Testis (tissue), 2 donors: ENCODE measurements at regions not wholly inside any gene's neighbourhood (a gene's known extent, or its start where the extent isn't known, plus 50 kb on each side); places are given as distances from the start of the nearest gene placed in this dataset.

ENCODE experiments used
- DNase-seq: peaks from one replicate; pipeline ENCODE4 v3.0.0-alpha.2; 2019
- H3K27ac ChIP-seq, 2 donors: fragments of 200-600 bp; sonication (generic); one replicate each; pipeline ENCODE4 v1.5.1; 2019
- H3K27me3 ChIP-seq: fragments of 200-600 bp; sonication (generic); one replicate; pipeline ENCODE4 v1.5.1; 2019
- H3K36me3 ChIP-seq: fragments of 200-600 bp; sonication (generic); one replicate; pipeline ENCODE4 v1.5.1; 2017; ENCODE audit warnings: low read depth; ENCODE audit errors: missing control alignments
- H3K4me1 ChIP-seq: fragments of 200-600 bp; sonication (generic); one replicate; pipeline ENCODE4 v1.5.1; 2019
- H3K4me3 ChIP-seq, 2 donors: fragments of 200-600 bp; sonication (generic); one replicate each; pipeline ENCODE4 v1.5.1; 2017 to 2019
- H3K9me3 ChIP-seq: fragments of 200-600 bp; sonication (generic); one replicate; pipeline ENCODE4 v1.5.1; 2017
- POLR2A ChIP-seq: fragments of 450-650 bp; IDR thresholded peaks from one replicate; pipeline ENCODE4 v1.6.1; 2017; ENCODE audit warnings: antibody characterized with exemption, mild to moderate bottlenecking, moderate library complexity
- WGBS, 2 donors: methylation state at CpG; one replicate each; pipeline ENCODE4 v1.1.5; 2018; 5-methylcytosine and 5-hydroxymethylcytosine counted together
- intact Hi-C: fragments of 100-400 bp; cut with DNase I; formaldehyde crosslinking; loops from one replicate; pipeline ENCODE4 v1.15.1; 2023; ENCODE audit warnings: low total_unique reads
- TF ChIP-seq, protein P1 (sequence below), 3 experiments: fragments of 450-650 bp in 2 of 3; fragments of 200-600 bp in 1 of 3; sonication (generic) in 1 of 3; IDR thresholded peaks; one replicate each; pipeline ENCODE4 v1.5.1; 2016 to 2019; ENCODE audit warnings: antibody characterized with exemption in 3 of 3, mild to moderate bottlenecking in 2 of 3, moderate library complexity in 1 of 3

DNA sequence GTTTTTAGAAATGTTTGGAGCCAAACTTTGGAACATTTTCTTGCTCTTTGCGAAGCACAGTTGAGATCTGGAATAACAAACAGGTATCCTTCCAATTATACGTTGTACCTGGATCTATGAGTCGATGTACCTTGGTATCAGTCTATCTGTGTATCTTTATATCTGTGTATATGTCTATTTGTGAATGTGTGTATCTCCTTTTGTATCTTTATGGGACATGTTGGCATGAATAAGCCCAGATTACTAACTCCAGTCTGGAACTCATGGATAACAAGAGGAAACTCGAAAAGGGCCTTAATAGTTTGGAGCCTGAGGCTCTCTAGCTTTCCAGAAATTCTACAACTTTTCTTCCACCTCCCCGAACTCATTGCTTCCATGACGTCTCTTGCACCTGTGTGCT, 490.0 kb downstream of the GATA3 start:
- no peak for DNase-seq
- WGBS, 2 donors, result 91 to 92% methylated on average over 6 of the region's 6 CpGs
- no peak overlapping the region for H3K4me3 ChIP-seq
- no peaks in the 10 kb centered on the region for H3K36me3 ChIP-seq
- intact Hi-C loops, result no loop called here
- H3K4me1 ChIP-seq, result no peaks in the 10 kb centered on the region
- no peak for TF ChIP-seq POLR2A
- TF ChIP-seq, protein P1, sequence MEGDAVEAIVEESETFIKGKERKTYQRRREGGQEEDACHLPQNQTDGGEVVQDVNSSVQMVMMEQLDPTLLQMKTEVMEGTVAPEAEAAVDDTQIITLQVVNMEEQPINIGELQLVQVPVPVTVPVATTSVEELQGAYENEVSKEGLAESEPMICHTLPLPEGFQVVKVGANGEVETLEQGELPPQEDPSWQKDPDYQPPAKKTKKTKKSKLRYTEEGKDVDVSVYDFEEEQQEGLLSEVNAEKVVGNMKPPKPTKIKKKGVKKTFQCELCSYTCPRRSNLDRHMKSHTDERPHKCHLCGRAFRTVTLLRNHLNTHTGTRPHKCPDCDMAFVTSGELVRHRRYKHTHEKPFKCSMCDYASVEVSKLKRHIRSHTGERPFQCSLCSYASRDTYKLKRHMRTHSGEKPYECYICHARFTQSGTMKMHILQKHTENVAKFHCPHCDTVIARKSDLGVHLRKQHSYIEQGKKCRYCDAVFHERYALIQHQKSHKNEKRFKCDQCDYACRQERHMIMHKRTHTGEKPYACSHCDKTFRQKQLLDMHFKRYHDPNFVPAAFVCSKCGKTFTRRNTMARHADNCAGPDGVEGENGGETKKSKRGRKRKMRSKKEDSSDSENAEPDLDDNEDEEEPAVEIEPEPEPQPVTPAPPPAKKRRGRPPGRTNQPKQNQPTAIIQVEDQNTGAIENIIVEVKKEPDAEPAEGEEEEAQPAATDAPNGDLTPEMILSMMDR (IDR thresholded peaks at IDR 0.05), result no peak
- no peaks in the 10 kb centered on the region for H3K9me3 ChIP-seq
- no peak overlapping the region for H3K27ac ChIP-seq
- H3K27me3 ChIP-seq, result no peaks in the 10 kb centered on the region

DNA sequence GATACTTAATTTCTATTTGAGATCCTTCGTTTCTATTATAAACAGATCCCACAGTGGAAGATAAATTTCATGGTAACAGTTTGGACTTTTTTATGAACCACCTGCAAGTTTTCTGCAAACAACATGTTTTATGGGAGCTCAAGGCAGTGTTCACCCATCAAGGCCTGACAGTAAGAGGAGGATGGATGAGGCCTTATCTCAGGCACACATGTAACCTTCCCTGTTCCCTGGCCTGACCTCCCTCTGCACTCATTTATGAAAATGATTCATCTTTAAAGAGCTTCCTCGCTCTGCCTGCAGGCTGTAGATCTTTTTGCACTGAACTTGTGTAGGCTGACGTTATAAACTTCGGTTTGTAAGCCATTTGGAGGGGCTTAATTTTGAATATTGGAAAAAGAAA, 500.1 kb downstream of the GATA3 start:
- no peaks in the 10 kb centered on the region for H3K9me3 ChIP-seq
- TF ChIP-seq, protein P1 (IDR thresholded peaks at IDR 0.05), result no peak
- no peak for TF ChIP-seq POLR2A
- DNase-seq, result no peak
- no peaks in the 10 kb centered on the region for H3K27me3 ChIP-seq
- 34 to 51% methylated on average over 4 of the region's 4 CpGs for WGBS, 2 donors
- intact Hi-C loops, result no loop called here
- H3K4me1 ChIP-seq, result no peaks in the 10 kb centered on the region
- H3K4me3 ChIP-seq, result no peak overlapping the region
- H3K27ac ChIP-seq, result no peak overlapping the region
- H3K36me3 ChIP-seq, result no peaks in the 10 kb centered on the region

DNA sequence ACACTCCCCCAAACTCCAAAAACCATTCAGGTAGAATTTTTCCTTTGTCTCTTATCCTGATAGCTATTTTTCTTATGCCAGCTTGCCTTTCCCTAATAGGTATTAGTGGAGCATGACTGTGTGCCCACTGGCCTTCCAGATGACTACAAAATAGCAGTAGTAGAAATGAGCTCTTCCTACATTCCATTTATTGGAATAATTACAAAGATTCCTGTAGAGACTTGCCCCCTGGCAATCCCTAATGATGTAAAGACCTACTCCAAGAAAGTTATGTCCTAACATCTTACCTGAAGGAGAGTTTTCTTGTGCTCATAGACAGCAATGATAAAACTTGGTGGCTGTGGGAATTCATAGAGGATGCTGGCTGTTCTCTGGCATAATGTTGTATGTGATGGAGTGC, 501.8 kb downstream of the GATA3 start:
- intact Hi-C loops, result no loop called here
- no peak for DNase-seq
- H3K36me3 ChIP-seq, result no peaks in the 10 kb centered on the region
- H3K4me1 ChIP-seq, result no peaks in the 10 kb centered on the region
- no peak for TF ChIP-seq POLR2A
- TF ChIP-seq, protein P1 (IDR thresholded peaks at IDR 0.05), result no peak
- H3K27ac ChIP-seq, result no peak overlapping the region
- H3K27me3 ChIP-seq, result no peaks in the 10 kb centered on the region
- no peak overlapping the region for H3K4me3 ChIP-seq
- H3K9me3 ChIP-seq, result no peaks in the 10 kb centered on the region

DNA sequence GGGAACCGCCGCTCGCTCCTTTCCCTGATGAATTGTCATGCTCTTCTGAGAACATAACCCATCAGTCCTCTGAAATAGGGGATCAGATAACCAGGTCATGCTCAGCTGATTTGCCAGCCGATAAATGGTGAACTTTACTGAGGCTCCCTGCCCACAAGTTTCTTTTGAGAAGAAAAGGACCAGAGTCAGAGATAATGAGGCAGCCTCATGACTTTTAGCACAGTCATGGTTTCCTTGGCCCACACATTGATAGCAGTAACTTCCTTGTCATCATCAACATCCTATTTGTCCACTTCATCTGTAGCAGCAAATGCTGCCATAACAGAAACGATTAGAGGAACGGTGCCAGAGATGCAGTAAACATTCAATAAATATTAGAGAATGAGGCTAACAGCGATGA, 509.0 kb downstream of the GATA3 start:
- intact Hi-C loops, result no loop called here
- DNase-seq, result no peak
- no peak overlapping the region for H3K27ac ChIP-seq
- no peaks in the 10 kb centered on the region for H3K36me3 ChIP-seq
- WGBS, 2 donors, result 76 to 88% methylated on average over 7 of the region's 7 CpGs
- H3K4me3 ChIP-seq, result no peak overlapping the region
- no peaks in the 10 kb centered on the region for H3K9me3 ChIP-seq
- H3K4me1 ChIP-seq, result no peaks in the 10 kb centered on the region
- no peaks in the 10 kb centered on the region for H3K27me3 ChIP-seq
- TF ChIP-seq, protein P1 (IDR thresholded peaks at IDR 0.05), result no peak
- no peak for TF ChIP-seq POLR2A

DNA sequence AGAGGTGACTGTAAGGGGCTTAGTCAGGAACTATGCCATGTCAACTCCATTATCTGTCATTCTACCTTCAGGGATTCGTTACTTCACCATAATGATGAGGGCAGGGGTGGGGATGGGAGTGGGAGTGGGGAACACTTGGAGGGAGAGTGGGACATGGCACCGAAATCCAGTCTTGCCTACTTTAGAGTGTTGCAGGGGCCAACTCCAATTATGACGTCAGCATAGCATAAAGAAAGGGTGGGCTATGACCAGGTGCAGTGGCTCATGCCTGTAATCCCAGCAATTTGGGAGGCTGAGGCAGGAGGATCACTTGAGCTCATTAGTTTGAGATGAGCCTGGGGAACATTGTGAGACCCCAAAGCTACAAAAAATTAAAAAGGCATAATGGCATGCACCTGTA, 512.2 kb downstream of the GATA3 start:
- no peaks in the 10 kb centered on the region for H3K27me3 ChIP-seq
- H3K9me3 ChIP-seq, result no peaks in the 10 kb centered on the region
- H3K4me3 ChIP-seq, result no peak overlapping the region
- WGBS, 2 donors, result 84 to 93% methylated on average over 3 of the region's 3 CpGs
- no peak for DNase-seq
- H3K4me1 ChIP-seq, result no peaks in the 10 kb centered on the region
- H3K36me3 ChIP-seq, result no peaks in the 10 kb centered on the region
- TF ChIP-seq POLR2A, result no peak
- TF ChIP-seq, protein P1 (IDR thresholded peaks at IDR 0.05), result no peak
- H3K27ac ChIP-seq, result no peak overlapping the region
- intact Hi-C loops, result no loop called here
